OCI-LY1 (cell line): ENCODE measurements at regions not wholly inside any gene's neighbourhood (a gene's known extent, or its start where the extent isn't known, plus 50 kb on each side); places are given as distances from the start of the nearest gene placed in this dataset.

Source experiments
- H2AFZ ChIP-seq: fragments of 200-600 bp; sonication (generic), shearing (Covaris generic); 2 replicates; pipeline ENCODE4 v1.6.0; 2014; ENCODE audit warnings: antibody characterized with exemption, mild to moderate bottlenecking, low read length
- H3F3A ChIP-seq: fragments of 200-600 bp; sonication (generic), shearing (Covaris generic); 2 replicates; pipeline ENCODE4 v1.6.0; 2014; ENCODE audit warnings: mild to moderate bottlenecking, antibody characterized with exemption, low read length, moderate library complexity; ENCODE audit not compliant: insufficient read depth
- H3K27ac ChIP-seq: fragments of 200-600 bp; sonication (generic); 2 replicates; pipeline ENCODE4 v1.5.1; 2014; ENCODE audit warnings: low read length, mixed run types, mild to moderate bottlenecking, low read depth; ENCODE audit not compliant: poor library complexity, severe bottlenecking
- H3K27me3 ChIP-seq: fragments of 200-600 bp; sonication (generic); 2 replicates; pipeline ENCODE4 v1.6.0; 2014; ENCODE audit warnings: antibody characterized with exemption, mild to moderate bottlenecking, low read length, moderate library complexity; ENCODE audit not compliant: insufficient read depth
- H3K36me3 ChIP-seq: fragments of 200-600 bp; sonication (generic); 2 replicates; pipeline ENCODE4 v1.6.1; 2014; ENCODE audit warnings: mild to moderate bottlenecking, antibody characterized with exemption, low read length, moderate library complexity, mixed read lengths; ENCODE audit not compliant: insufficient read depth
- H3K4me1 ChIP-seq: fragments of 200-600 bp; sonication (generic); 2 replicates; pipeline ENCODE4 v1.5.1; 2014; ENCODE audit warnings: mild to moderate bottlenecking, low read length, moderate library complexity; ENCODE audit not compliant: insufficient read depth, severe bottlenecking
- H3K4me2 ChIP-seq: fragments of 200-600 bp; sonication (generic), shearing (Covaris generic); 2 replicates; pipeline ENCODE4 v1.6.1; 2014; ENCODE audit warnings: low read length
- H3K4me3 ChIP-seq: fragments of 200-600 bp; sonication (generic); 2 replicates; pipeline ENCODE4 v1.5.1; 2014; ENCODE audit warnings: low read length, low read depth, mild to moderate bottlenecking, mixed read lengths; ENCODE audit not compliant: poor library complexity, severe bottlenecking
- H3K79me2 ChIP-seq: fragments of 200-600 bp; shearing (Covaris generic); 2 replicates; pipeline ENCODE4 v1.6.1; 2016; ENCODE audit warnings: mixed run types, low read length, mixed read lengths; ENCODE audit not compliant: insufficient read depth
- H3K9ac ChIP-seq: fragments of 200-600 bp; sonication (generic), shearing (Covaris generic); 2 replicates; pipeline ENCODE4 v1.6.1; 2014; ENCODE audit warnings: mild to moderate bottlenecking, low read length, mixed read lengths
- H3K9me2 ChIP-seq: fragments of 200-600 bp; sonication (generic), shearing (Covaris generic); 2 replicates; pipeline ENCODE4 v1.6.1; 2014; ENCODE audit warnings: low read depth, mild to moderate bottlenecking, low read length, mixed read lengths
- H3K9me3 ChIP-seq: fragments of 200-600 bp; shearing (Covaris generic); 2 replicates; pipeline ENCODE4 v1.6.1; 2014; ENCODE audit warnings: low read length, mixed read lengths
- H4K20me1 ChIP-seq: fragments of 200-600 bp; sonication (generic), shearing (Covaris generic); 2 replicates; pipeline ENCODE4 v1.6.0; 2016; ENCODE audit warnings: mild to moderate bottlenecking, low read length; ENCODE audit not compliant: insufficient read depth
- CTCF ChIP-seq: fragments of 200-600 bp; sonication (generic), shearing (Covaris generic); IDR thresholded peaks from 2 replicates; pipeline ENCODE4 v1.5.1; 2017; ENCODE audit warnings: mild to moderate bottlenecking, antibody characterized with exemption, low read length, moderate library complexity, mixed read lengths
- EZH2 ChIP-seq: fragments of 200-600 bp; sonication (generic), shearing (Covaris generic); IDR thresholded peaks from 2 replicates; pipeline ENCODE4 v1.8.0; 2017; ENCODE audit warnings: borderline replicate concordance, mixed run types, mild to moderate bottlenecking, antibody characterized with exemption, low read length, moderate library complexity, mixed read lengths

GRCh38 chr14:63781686-63782085 is 53.8 kb upstream of the SGPP1 start:
- Histone ChIP-seq H3F3A (no peaks in the 10 kb centered on the region), H3K27ac (no peak overlapping the region), H3K4me3 (no peak overlapping the region), H3K27me3 (no peaks in the 10 kb centered on the region), H4K20me1 (no peaks in the 10 kb centered on the region), H3K4me1 (no peaks in the 10 kb centered on the region), H2AFZ (no peak overlapping the region), H3K9me3 (no peaks in the 10 kb centered on the region), H3K4me2 (no peak overlapping the region), H3K9me2 (no peaks in the 10 kb centered on the region), H3K9ac (no peak overlapping the region), H3K79me2 (no peaks in the 10 kb centered on the region), H3K36me3 (no peaks in the 10 kb centered on the region)
- no peak for TF ChIP-seq CTCF
- TF ChIP-seq EZH2: no peak

DNA sequence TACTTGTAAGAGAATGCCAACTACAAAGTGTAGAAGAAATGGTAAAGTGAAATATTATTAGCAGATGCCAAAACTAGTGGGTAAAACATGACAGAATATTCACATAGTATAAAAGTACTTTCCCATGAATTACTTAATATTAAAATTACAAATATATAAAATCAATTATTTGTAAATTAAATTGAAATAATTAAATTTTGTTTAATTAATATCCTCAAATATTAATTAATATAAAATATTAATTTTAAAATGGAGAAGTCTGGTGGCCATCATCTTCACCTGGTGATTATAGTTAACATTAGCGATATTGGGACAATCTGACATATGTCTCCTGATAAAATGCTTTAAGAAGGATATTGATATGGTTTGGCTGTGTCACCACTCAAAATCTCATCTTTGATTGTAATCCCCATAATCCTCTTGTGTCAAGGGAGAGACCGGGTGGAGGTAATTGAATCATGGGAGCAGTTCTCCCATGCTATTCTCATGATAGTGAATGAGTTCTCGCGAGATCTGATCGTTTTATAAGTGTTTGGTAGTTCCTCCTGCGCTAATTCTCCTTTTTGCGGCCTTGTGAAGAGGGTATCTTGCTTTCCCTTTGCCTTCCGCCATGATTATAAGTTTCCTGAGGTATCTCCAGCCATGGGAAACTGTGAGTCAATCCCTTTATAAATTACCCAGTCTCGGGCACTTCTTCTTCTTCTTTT is 55.0 kb upstream of the SGPP1 start:
- Histone ChIP-seq H3K36me3 (no peaks in the 10 kb centered on the region; the same call in 1 of the 2 replicates), H3F3A (no peaks in the 10 kb centered on the region), H3K4me1 (no peaks in the 10 kb centered on the region), H3K27ac (no peak overlapping the region), H2AFZ (no peak overlapping the region), H3K4me2 (no peak overlapping the region), H3K79me2 (no peaks in the 10 kb centered on the region), H3K4me3 (no peak overlapping the region), H3K27me3 (no peaks in the 10 kb centered on the region; the same call in 1 of the 2 replicates), H3K9ac (no peak overlapping the region), H3K9me3 (no peaks in the 10 kb centered on the region), H3K9me2 (no peaks in the 10 kb centered on the region), H4K20me1 (no peaks in the 10 kb centered on the region)
- TF ChIP-seq CTCF (no peak), EZH2 (no peak)

- peak overlapping the region; percentile 28; the same call in 1 of the 2 replicates for H3K4me2 ChIP-seq
- no peaks in the 10 kb centered on the region; the same call in 1 of the 2 replicates for H3K27me3 ChIP-seq
- no peaks in the 10 kb centered on the region for H3F3A ChIP-seq
- no peaks in the 10 kb centered on the region for H3K79me2 ChIP-seq
- H3K9ac ChIP-seq: no peak overlapping the region
- H3K9me2 ChIP-seq: no peaks in the 10 kb centered on the region
- no peak for TF ChIP-seq CTCF
- TF ChIP-seq EZH2: no peak
- H3K9me3 ChIP-seq: no peaks in the 10 kb centered on the region
- H3K36me3 ChIP-seq: no peaks in the 10 kb centered on the region; the same call in 1 of the 2 replicates
- no peaks in the 10 kb centered on the region for H4K20me1 ChIP-seq
- H3K27ac ChIP-seq: no peak overlapping the region
- H2AFZ ChIP-seq: no peak overlapping the region
- H3K4me1 ChIP-seq: peaks cover 12% of the 10 kb centered on the region
- H3K4me3 ChIP-seq: no peak overlapping the region
Observed at GRCh38 chr14:63788011-63788933, 60.4 kb upstream of the SGPP1 start.
